Ishikawa (cell line): ENCODE measurements at regions not wholly inside any gene's neighbourhood (a gene's known extent, or its start where the extent isn't known, plus 50 kb on each side); places are given as distances from the start of the nearest gene placed in this dataset.

Experiments used
- CEBPB ChIP-seq: IDR thresholded peaks from 2 replicates; pipeline ENCODE4 v1.6.1; 2012
- EP300 ChIP-seq: IDR thresholded peaks from 2 replicates; pipeline ENCODE4 v1.6.1; 2012; ENCODE audit warnings: borderline replicate concordance
- FOXM1 ChIP-seq: IDR thresholded peaks from 2 replicates; pipeline ENCODE4 v1.6.1; 2012; ENCODE audit warnings: low read depth, borderline replicate concordance
- NFIC ChIP-seq: IDR thresholded peaks from 2 replicates; pipeline ENCODE4 v1.6.1; 2012
- RAD21 ChIP-seq: IDR thresholded peaks from 2 replicates; pipeline ENCODE4 v1.6.1; 2012; ENCODE audit warnings: low read depth
- TAF1 ChIP-seq: IDR thresholded peaks from 2 replicates; pipeline ENCODE4 v1.6.1; 2012; ENCODE audit warnings: low read depth, mild to moderate bottlenecking
- YY1 ChIP-seq: IDR thresholded peaks from 2 replicates; pipeline ENCODE4 v1.6.1; 2012; ENCODE audit warnings: low read depth
- ZBTB7A ChIP-seq: IDR thresholded peaks from 2 replicates; pipeline ENCODE4 v1.6.1; 2012; ENCODE audit warnings: low read depth
- TF ChIP-seq, protein P1 (sequence below): IDR thresholded peaks from 2 replicates; pipeline ENCODE4 v1.6.1; 2012
- TF ChIP-seq, protein P2 (sequence below): IDR thresholded peaks from 2 replicates; pipeline ENCODE4 v1.6.1; 2012; ENCODE audit warnings: low read depth, mild to moderate bottlenecking
- TF ChIP-seq, protein P3 (sequence below): IDR thresholded peaks from 2 replicates; pipeline ENCODE4 v1.6.1; 2012

DNA sequence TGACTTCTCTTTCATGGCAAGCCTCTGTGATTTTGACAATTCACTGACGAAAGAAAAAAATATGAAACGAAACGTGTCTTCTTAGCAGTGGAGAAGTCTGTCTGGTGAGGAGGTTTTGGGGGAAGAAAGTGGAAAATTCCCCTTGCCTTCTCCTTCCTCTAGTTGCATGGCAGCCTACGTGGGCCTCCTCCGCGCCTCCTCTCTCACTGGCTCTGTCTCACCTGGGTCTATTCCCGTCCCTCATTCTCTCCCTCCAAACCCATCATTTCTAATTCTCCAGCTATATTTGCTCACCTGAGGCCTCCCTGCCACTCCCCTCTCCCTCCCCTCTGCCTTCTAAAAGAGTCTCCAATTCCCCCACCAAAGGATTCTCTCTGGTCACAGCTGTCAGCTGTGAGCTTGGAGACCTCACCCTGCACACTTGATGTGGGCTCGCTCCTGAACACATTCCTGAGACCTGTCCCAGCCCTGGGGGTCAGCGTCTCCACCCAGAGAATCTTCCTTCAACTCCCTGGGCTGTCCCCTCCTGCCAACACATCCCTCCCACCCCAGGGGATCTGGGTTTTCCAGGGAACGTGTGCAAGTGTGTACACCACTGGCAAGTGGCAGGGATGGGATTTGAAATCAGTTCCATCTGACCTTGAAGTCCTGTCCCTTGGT, 159.6 kb upstream of the PMEPA1 start:
- TF ChIP-seq EP300 (no peak), FOXM1 (no peak), TAF1 (no peak), ZBTB7A (no peak), NFIC (no peak), RAD21 (no peak), YY1 (no peak), CEBPB (no peak)
- TF ChIP-seq, protein P1, sequence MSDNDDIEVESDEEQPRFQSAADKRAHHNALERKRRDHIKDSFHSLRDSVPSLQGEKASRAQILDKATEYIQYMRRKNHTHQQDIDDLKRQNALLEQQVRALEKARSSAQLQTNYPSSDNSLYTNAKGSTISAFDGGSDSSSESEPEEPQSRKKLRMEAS = no peak
- TF ChIP-seq, protein P2, sequence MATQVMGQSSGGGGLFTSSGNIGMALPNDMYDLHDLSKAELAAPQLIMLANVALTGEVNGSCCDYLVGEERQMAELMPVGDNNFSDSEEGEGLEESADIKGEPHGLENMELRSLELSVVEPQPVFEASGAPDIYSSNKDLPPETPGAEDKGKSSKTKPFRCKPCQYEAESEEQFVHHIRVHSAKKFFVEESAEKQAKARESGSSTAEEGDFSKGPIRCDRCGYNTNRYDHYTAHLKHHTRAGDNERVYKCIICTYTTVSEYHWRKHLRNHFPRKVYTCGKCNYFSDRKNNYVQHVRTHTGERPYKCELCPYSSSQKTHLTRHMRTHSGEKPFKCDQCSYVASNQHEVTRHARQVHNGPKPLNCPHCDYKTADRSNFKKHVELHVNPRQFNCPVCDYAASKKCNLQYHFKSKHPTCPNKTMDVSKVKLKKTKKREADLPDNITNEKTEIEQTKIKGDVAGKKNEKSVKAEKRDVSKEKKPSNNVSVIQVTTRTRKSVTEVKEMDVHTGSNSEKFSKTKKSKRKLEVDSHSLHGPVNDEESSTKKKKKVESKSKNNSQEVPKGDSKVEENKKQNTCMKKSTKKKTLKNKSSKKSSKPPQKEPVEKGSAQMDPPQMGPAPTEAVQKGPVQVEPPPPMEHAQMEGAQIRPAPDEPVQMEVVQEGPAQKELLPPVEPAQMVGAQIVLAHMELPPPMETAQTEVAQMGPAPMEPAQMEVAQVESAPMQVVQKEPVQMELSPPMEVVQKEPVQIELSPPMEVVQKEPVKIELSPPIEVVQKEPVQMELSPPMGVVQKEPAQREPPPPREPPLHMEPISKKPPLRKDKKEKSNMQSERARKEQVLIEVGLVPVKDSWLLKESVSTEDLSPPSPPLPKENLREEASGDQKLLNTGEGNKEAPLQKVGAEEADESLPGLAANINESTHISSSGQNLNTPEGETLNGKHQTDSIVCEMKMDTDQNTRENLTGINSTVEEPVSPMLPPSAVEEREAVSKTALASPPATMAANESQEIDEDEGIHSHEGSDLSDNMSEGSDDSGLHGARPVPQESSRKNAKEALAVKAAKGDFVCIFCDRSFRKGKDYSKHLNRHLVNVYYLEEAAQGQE = no peak
- TF ChIP-seq, protein P3, sequence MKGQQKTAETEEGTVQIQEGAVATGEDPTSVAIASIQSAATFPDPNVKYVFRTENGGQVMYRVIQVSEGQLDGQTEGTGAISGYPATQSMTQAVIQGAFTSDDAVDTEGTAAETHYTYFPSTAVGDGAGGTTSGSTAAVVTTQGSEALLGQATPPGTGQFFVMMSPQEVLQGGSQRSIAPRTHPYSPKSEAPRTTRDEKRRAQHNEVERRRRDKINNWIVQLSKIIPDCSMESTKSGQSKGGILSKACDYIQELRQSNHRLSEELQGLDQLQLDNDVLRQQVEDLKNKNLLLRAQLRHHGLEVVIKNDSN = no peak
